ENCODE measurements at regions not wholly inside any gene's neighbourhood (a gene's known extent, or its start where the extent isn't known, plus 50 kb on each side); places are given as distances from the start of the nearest gene placed in this dataset.

GRCh38 chr12:124393414-124393790 is 98.5 kb downstream of the RFLNA start:
- no peak for DNase-seq

GRCh38 chr12:124392667-124393413 is 97.9 kb downstream of the RFLNA start:
- no peak for DNase-seq

GRCh38 chr12:124392271-124392666 is 97.4 kb downstream of the RFLNA start:
- DNase-seq = peak; percentile 12

GRCh38 chr12:124391340-124392261 is 96.7 kb downstream of the RFLNA start:
- no peak for DNase-seq

- DNase-seq = no peak
Measured at GRCh38 chr12:124390442-124391097, 95.7 kb downstream of the RFLNA start.

GRCh38 chr12:124389725-124390441 is 95.0 kb downstream of the RFLNA start:
- no peak for DNase-seq

GRCh38 chr12:124389138-124389724 is 94.3 kb downstream of the RFLNA start:
- no peak for DNase-seq

- DNase-seq = no peak
Measured at GRCh38 chr12:124388679-124389137, 93.8 kb downstream of the RFLNA start.

- no peak for DNase-seq
Measured at GRCh38 chr12:124388038-124388671, 93.3 kb downstream of the RFLNA start.

- no peak for DNase-seq
Measured at GRCh38 chr12:124387528-124387911, 92.6 kb downstream of the RFLNA start.

GRCh38 chr12:124386661-124387527 is 92.0 kb downstream of the RFLNA start:
- DNase-seq = no peak

GRCh38 chr12:124386059-124386458 is 91.2 kb downstream of the RFLNA start:
- DNase-seq = no peak

GRCh38 chr12:124385219-124385969 is 90.5 kb downstream of the RFLNA start:
- no peak for DNase-seq

- no peak for DNase-seq
Measured at GRCh38 chr12:124384299-124384894, 89.5 kb downstream of the RFLNA start.

GRCh38 chr12:124383028-124383427 is 88.1 kb downstream of the RFLNA start:
- no peak for DNase-seq

- no peak for DNase-seq
Measured at GRCh38 chr12:124381456-124382296, 86.8 kb downstream of the RFLNA start.

GRCh38 chr12:124380796-124381455 is 86.0 kb downstream of the RFLNA start:
- no peak for DNase-seq

Measured in NCI-H146 (cell line).